C1 segment of cervical spinal cord (tissue), 14 donors: ENCODE measurements at regions not wholly inside any gene's neighbourhood (a gene's known extent, or its start where the extent isn't known, plus 50 kb on each side); places are given as distances from the start of the nearest gene placed in this dataset.

ENCODE experiments used
- DNase-seq, 14 donors: peaks; one replicate each; lab custom pipeline; 2025; lab: John Stamatoyannopoulos, UW

DNA sequence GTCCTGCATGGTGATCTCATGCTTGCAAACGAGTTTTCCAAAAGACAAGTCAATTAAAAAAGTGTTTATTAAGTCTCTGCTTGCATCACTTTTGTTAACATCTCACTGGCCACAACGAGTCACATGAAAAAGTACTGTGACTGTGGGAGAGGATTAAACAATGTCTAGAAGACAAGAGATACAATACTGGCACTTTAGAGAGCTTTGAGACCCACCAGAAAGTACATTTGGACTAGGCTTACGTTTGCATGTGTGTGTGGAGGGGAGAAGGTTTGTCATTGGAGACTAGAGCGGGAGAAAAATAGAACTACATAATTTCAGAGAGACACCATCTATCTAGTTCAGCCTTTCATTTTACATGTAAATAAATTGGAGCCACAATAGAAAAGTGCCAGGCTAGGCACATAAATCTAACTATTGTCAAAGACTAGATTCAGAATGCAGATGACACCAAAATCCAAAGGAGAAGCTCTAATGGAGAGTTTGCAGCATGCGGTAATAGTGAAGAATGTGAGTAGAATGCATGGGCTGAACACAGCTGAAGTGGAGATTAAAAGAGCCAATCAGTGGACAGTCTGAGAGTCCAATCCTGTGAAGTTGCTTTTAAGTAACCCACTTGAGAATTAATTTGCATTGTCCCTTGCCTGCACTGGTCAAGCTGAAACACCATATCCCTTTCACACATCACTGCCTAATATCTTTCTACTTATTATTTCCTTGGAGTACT lies 977.4 kb upstream of the FAT3 start:
- no peak for DNase-seq

DNA sequence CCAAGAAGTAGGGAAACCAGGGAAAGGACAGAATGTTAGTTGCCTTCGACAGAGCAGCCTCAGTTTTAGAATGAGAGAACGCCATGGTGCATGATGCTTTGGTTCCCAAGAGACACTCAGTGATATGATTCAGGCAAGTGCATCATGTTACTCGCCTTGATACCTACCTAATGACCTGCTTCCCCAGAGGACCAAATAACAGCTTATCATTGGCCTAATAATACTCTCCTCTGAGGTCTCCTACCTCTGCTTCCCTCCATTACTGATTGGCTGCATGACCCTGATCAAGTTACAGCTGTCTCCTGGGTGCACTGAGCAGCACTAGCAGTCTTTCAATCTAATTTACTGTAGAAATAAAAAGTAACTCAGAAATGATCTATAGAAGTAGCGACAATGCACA lies 979.7 kb upstream of the FAT3 start:
- no peak for DNase-seq

DNA sequence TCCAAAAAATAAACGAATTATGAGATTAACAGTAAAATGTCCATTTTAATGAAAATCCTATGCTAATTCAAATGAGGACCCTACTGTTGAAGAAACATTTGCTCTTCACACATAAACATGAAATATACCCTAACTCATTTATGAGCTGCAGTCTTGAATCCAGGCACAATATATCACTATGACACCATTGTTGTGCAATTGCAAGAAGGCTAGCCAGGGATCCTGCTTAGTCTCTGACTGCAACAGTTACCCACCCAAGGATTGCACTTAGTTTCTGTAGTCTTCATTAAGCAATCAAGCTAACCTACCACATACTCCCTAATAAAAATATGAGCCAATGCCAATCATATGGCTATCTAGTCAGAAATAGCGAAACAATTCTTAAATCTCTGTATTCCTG lies 981.0 kb upstream of the FAT3 start:
- no peak for DNase-seq

- DNase-seq = no peak
These were observed 981.6 kb upstream of the FAT3 start for GRCh38 chr11:91243051-91243450.

GRCh38 chr11:91241226-91241625 lies 983.4 kb upstream of the FAT3 start:
- no peak for DNase-seq

DNA sequence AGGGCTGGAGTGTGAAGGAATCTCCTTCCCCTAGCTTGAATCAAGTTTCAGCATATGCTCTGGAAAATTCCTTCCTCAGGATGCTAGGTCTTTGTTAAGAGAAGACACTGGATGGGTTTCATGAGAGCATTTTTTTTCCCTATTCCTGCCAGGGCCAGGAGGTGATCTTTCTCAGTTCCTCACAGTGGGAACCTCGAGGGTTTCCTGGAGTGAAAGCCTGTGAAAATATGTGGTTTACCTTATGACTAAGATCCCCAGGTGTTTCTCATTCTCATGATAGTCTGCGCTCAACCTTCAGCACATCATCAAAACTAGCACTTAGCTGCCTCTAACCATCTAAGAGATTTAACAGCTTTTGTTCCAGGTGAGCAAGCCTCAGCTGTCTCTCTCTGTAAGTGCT lies 985.3 kb upstream of the FAT3 start:
- DNase-seq = no peak

GRCh38 chr11:91231226-91231625 lies 993.4 kb upstream of the FAT3 start:
- no peak for DNase-seq

GRCh38 chr11:91230647-91231046 lies 994.0 kb upstream of the FAT3 start:
- no peak for DNase-seq

DNA sequence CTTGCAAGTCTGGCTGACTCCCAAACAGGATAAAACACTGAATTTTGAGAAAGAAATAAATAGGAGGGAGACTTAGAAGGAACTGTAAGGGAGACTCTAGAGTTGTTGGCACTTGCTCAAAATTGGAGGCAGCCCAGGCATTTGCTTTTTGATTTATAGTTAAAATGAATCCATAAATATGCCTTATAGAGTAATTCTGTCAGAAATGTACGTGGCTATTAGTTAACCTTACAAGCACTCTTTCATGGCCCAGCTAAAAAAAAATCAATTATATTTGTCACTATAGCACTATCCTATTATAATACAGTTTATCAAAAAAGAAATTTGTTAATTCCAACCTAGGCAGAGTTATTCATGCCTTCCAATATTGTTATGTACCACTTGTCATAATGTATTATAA lies 1000.0 kb upstream of the CHORDC1 start:
- no peak for DNase-seq

DNA sequence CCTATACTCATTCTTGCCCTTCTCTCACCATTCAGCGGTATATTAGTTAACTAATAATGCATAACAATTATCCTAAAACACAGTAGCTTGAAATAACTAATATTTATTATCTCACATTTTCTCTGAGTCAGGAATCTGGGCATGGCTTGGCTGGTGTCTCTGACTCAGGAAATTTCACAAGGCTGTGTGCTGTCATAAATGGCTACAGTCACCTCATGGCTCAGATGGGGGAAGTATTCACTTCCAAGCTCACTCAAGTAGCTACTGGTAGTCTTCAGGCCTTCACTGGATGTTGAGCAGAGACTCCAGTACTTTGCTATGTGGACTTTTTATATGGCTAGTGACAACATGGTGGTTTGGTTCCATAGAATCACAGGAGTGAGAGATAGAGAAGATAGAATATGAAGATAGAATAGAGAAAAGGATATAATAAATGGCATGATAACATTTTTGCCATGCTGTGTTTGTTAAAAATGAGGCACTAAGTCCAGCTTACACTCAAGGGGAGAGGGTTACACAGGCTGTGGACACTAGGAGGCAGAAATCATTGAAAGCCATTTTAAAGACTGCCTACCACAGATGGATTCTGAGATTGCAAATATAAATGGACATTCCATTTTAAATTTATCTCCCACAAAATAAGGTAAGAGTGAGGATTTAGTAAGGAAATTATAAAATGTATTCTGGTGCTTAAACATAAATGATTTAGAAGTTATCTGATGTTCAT lies 997.8 kb upstream of the CHORDC1 start:
- no peak for DNase-seq

GRCh38 chr11:91219535-91219934 lies 996.7 kb upstream of the CHORDC1 start:
- DNase-seq = no peak

GRCh38 chr11:91209751-91210150 lies 986.9 kb upstream of the CHORDC1 start:
- DNase-seq = no peak

DNA sequence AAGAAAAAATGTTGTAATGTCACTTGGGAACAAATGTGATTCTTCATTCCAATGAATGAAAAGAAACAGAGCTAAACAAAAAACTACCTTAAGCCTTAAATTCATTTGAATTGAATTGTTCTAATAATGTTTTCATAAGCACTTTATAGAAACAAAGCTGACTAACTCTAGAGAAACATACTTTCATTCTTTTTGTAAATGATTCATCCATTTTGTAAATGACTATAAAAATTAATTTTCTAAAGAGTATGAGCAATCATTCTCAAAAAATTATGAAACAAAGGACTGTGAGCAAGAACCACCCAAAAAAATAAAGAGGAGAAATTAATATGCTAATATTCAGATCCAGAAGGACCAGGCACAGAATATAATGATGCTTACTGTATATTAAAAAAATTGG lies 986.5 kb upstream of the CHORDC1 start:
- DNase-seq = no peak

- no peak for DNase-seq
These were observed 977.0 kb upstream of the CHORDC1 start for GRCh38 chr11:91199866-91200265.

DNA sequence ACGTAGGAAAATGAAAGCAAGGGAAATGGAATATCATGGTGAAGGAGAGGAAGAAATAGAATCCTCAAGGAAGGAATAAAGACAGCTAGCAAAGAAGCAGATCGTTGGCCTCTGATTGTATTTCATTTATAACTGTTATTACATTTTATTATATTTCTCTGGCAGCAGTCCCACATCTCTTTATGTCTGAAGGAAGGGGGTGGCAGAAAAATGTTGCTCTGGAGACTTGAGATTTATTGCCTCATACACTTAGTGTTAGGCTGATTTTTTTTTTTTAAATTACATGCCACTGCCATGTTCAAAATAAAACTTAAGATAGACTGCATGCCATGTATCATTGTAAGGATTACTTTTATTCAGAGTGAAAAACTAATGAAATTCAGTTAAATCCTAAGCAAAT lies 971.7 kb upstream of the CHORDC1 start:
- no peak for DNase-seq

GRCh38 chr11:91188484-91188883 lies 965.6 kb upstream of the CHORDC1 start:
- DNase-seq = no peak

- no peak for DNase-seq
These were observed 964.5 kb upstream of the CHORDC1 start for GRCh38 chr11:91187314-91187713.

- no peak for DNase-seq
These were observed 955.5 kb upstream of the CHORDC1 start for GRCh38 chr11:91178366-91178765.

DNA sequence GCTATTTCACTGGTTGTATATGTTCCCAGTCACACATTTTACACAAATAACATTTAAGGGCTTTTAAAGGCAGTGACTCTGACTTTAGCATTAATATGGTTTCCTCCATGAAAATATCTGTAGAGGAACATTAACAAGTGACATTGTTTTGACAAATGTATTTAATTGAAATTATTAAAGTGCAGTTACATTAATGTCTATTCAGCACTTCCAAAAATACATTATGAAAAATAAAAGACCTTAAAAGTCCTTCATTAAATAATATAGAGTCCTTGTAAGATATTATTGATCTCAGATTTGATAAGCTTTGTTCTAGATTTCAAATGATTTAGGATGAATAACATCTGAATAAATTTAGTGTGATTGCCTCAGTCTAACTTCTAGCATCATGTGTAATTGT lies 951.9 kb upstream of the CHORDC1 start:
- DNase-seq = no peak

DNA sequence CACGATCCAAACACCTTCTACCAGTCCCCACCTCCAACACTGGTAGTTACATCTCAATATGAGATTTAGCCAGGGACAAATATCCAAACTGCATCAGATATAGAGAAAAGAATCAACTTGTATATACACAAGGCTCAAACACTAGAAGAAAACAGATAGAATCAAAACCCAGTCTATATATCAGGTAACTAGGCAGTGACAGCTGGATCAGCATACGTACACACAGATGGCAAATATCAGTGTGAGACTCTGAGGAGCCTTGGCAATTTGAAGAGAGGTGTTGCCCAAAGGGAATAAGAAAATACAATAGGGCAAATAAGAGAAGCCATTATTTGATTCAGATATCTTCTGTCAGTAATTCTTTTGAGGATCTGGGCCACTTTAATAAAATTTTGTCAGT lies 951.3 kb upstream of the CHORDC1 start:
- DNase-seq = no peak

- no peak for DNase-seq
These were observed 950.9 kb upstream of the CHORDC1 start for GRCh38 chr11:91173701-91174100.

DNA sequence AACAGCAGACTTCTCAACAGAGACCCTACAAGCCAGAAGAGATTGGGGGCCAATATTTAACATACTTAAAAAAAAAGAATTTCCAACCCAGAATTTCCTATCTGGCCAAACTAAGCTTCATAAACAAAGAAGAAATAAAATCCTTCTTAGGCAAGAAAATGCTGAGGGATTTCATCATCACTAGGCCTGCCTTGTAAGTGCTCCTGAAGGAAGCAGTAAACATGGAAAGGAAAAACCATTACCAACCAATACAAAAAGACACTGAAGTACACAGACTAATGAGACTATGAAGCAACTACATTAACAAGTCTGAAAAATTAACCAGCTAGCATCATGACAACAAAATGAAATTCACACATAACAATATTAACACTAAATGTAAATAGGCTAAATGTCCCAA lies 947.9 kb upstream of the CHORDC1 start:
- no peak for DNase-seq

DNA sequence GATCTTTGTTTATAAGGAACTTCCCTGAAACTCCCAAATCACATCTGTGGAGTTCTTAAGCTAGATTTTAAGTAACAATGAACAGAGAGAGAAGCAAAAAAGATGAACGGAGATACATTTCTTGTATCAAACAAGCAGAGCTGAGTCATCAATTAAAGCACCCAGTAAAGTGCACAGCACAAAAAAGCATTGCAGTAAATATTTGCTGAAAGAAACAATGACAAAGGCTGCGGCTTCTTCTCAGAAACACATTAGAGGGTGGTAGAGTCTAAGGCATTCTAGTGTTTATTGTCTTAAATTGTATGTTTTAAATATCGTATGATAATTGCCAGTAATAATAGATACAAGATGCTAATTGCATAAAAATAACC lies 941.6 kb upstream of the CHORDC1 start:
- no peak for DNase-seq
